ENCODE measurements at regions not wholly inside any gene's neighbourhood (a gene's known extent, or its start where the extent isn't known, plus 50 kb on each side); places are given as distances from the start of the nearest gene placed in this dataset.

- Mint-ChIP-seq H3K9me3 (peaks cover 0 to 4% (median 0%) of the 10 kb centered on the region in 6 donors), H3K27me3 (ENCODE audit: low read depth in 3 of 3) (peaks cover 8 to 22% (median 15%) of the 10 kb centered on the region in 3 donors), H3K4me1 (peaks cover 12 to 13% of the 10 kb centered on the region in 2 donors), H3K27ac (no peak overlapping the region), H3K4me3 (no peak overlapping the region), H3K36me3 (no peaks in the 10 kb centered on the region)
- no peak for DNase-seq
These were observed 129.4 kb upstream of the AFDN start for GRCh38 chr6:167697316-167697715.

- H3K4me3 Mint-ChIP-seq = no peak overlapping the region
- peaks cover 8 to 29% (median 16%) of the 10 kb centered on the region in 3 donors for H3K27me3 Mint-ChIP-seq (ENCODE audit: low read depth in 3 of 3)
- peaks cover 0 to 4% (median 0%) of the 10 kb centered on the region in 6 donors for H3K9me3 Mint-ChIP-seq
- no peaks in the 10 kb centered on the region for H3K36me3 Mint-ChIP-seq
- peaks cover 12 to 13% of the 10 kb centered on the region in 2 donors for H3K4me1 Mint-ChIP-seq
- peak overlapping the region in 1 of 6 donors; percentile 65 for H3K27ac Mint-ChIP-seq
- DNase-seq = no peak
These were observed 128.2 kb upstream of the AFDN start for GRCh38 chr6:167698540-167698939.

GRCh38 chr6:167699141-167699931 is 127.4 kb upstream of the AFDN start:
- Mint-ChIP-seq H3K4me3 (peak overlapping the region in 4 of 5 donors; percentile 45 to 79 (median 58)), H3K4me1 (peaks cover 12 to 13% of the 10 kb centered on the region in 2 donors), H3K36me3 (no peaks in the 10 kb centered on the region), H3K27me3 (ENCODE audit: low read depth in 3 of 3) (peaks cover 5 to 29% (median 16%) of the 10 kb centered on the region in 3 donors), H3K27ac (peak overlapping the region in 2 of 6 donors; percentile 64 to 65), H3K9me3 (peaks cover 0 to 4% (median 0%) of the 10 kb centered on the region in 6 donors)
- peak in 2 of 3 donors; percentile 6 to 12 for DNase-seq

GRCh38 chr6:167700199-167700598 is 126.5 kb upstream of the AFDN start:
- peaks cover 3 to 31% (median 19%) of the 10 kb centered on the region in 3 donors for H3K27me3 Mint-ChIP-seq (ENCODE audit: low read depth in 3 of 3)
- peaks cover 16 to 20% of the 10 kb centered on the region in 2 donors for H3K4me1 Mint-ChIP-seq
- no peak for DNase-seq
- H3K9me3 Mint-ChIP-seq = peaks cover 0 to 4% (median 0%) of the 10 kb centered on the region in 6 donors
- H3K36me3 Mint-ChIP-seq = no peaks in the 10 kb centered on the region
- peak overlapping the region in 2 of 5 donors; percentile 61 to 79 for H3K4me3 Mint-ChIP-seq
- H3K27ac Mint-ChIP-seq = no peak overlapping the region

GRCh38 chr6:167701010-167701409 is 125.7 kb upstream of the AFDN start:
- peaks cover 2 to 29% (median 19%) of the 10 kb centered on the region in 3 donors for H3K27me3 Mint-ChIP-seq (ENCODE audit: low read depth in 3 of 3)
- H3K9me3 Mint-ChIP-seq = peaks cover 0 to 4% (median 0%) of the 10 kb centered on the region in 6 donors
- DNase-seq = no peak
- no peaks in the 10 kb centered on the region for H3K36me3 Mint-ChIP-seq
- H3K4me3 Mint-ChIP-seq = no peak overlapping the region
- H3K4me1 Mint-ChIP-seq = peaks cover 24 to 28% of the 10 kb centered on the region in 2 donors
- H3K27ac Mint-ChIP-seq = peak overlapping the region in 1 of 6 donors; percentile 58

GRCh38 chr6:167702241-167702827 is 124.4 kb upstream of the AFDN start:
- DNase-seq = no peak
- peaks cover 0 to 4% (median 0%) of the 10 kb centered on the region in 6 donors for H3K9me3 Mint-ChIP-seq
- no peak overlapping the region for H3K27ac Mint-ChIP-seq
- H3K36me3 Mint-ChIP-seq = no peaks in the 10 kb centered on the region
- no peak overlapping the region for H3K4me3 Mint-ChIP-seq
- peaks cover 28 to 36% of the 10 kb centered on the region in 2 donors for H3K4me1 Mint-ChIP-seq
- peaks cover 10 to 29% (median 20%) of the 10 kb centered on the region in 3 donors for H3K27me3 Mint-ChIP-seq (ENCODE audit: low read depth in 3 of 3)

GRCh38 chr6:167703347-167703746 is 123.4 kb upstream of the AFDN start:
- no peak overlapping the region for H3K4me3 Mint-ChIP-seq
- no peak for DNase-seq
- H3K27ac Mint-ChIP-seq = no peak overlapping the region
- no peaks in the 10 kb centered on the region for H3K36me3 Mint-ChIP-seq
- H3K4me1 Mint-ChIP-seq = peaks cover 28 to 36% of the 10 kb centered on the region in 2 donors
- H3K9me3 Mint-ChIP-seq = peaks cover 0 to 4% (median 0%) of the 10 kb centered on the region in 6 donors
- peaks cover 12 to 32% (median 24%) of the 10 kb centered on the region in 3 donors for H3K27me3 Mint-ChIP-seq (ENCODE audit: low read depth in 3 of 3)

GRCh38 chr6:167703781-167704180 is 122.9 kb upstream of the AFDN start:
- peaks cover 14 to 32% (median 24%) of the 10 kb centered on the region in 3 donors for H3K27me3 Mint-ChIP-seq (ENCODE audit: low read depth in 3 of 3)
- no peak for DNase-seq
- peaks cover 28 to 36% of the 10 kb centered on the region in 2 donors for H3K4me1 Mint-ChIP-seq
- no peaks in the 10 kb centered on the region for H3K36me3 Mint-ChIP-seq
- no peak overlapping the region for H3K27ac Mint-ChIP-seq
- no peak overlapping the region for H3K4me3 Mint-ChIP-seq
- peaks cover 0 to 4% (median 0%) of the 10 kb centered on the region in 6 donors for H3K9me3 Mint-ChIP-seq

- Mint-ChIP-seq H3K4me1 (peaks cover 22 to 34% of the 10 kb centered on the region in 2 donors), H3K27me3 (ENCODE audit: low read depth in 3 of 3) (peaks cover 14 to 29% (median 22%) of the 10 kb centered on the region in 3 donors), H3K27ac (no peak overlapping the region)
These were observed 122.3 kb upstream of the AFDN start for GRCh38 chr6:167704396-167704901.

GRCh38 chr6:167705211-167705750 is 121.4 kb upstream of the AFDN start:
- peaks cover 16 to 28% of the 10 kb centered on the region in 2 donors for H3K4me1 Mint-ChIP-seq
- DNase-seq = no peak
- peaks cover 0 to 3% (median 0%) of the 10 kb centered on the region in 6 donors for H3K9me3 Mint-ChIP-seq
- no peaks in the 10 kb centered on the region for H3K36me3 Mint-ChIP-seq
- H3K27me3 Mint-ChIP-seq (ENCODE audit: low read depth in 3 of 3) = peaks cover 14 to 20% (median 15%) of the 10 kb centered on the region in 3 donors
- H3K4me3 Mint-ChIP-seq = no peak overlapping the region
- no peak overlapping the region for H3K27ac Mint-ChIP-seq

More at GRCh38 chr6:167704396-167704901, 122.3 kb upstream of the AFDN start:
- Mint-ChIP-seq H3K4me3 (no peak overlapping the region), H3K36me3 (no peaks in the 10 kb centered on the region), H3K9me3 (peaks cover 0 to 3% (median 0%) of the 10 kb centered on the region in 6 donors)
- no peak for DNase-seq

GRCh38 chr6:167706313-167707109 is 120.2 kb upstream of the AFDN start:
- H3K4me1 Mint-ChIP-seq = peaks cover 16 to 28% of the 10 kb centered on the region in 2 donors
- H3K4me3 Mint-ChIP-seq = peak overlapping the region in 4 of 5 donors; percentile 17 to 42 (median 27)
- no peaks in the 10 kb centered on the region for H3K36me3 Mint-ChIP-seq
- H3K9me3 Mint-ChIP-seq = no peaks in the 10 kb centered on the region
- DNase-seq = peak; percentile 50 to 61 (median 59)
- H3K27me3 Mint-ChIP-seq (ENCODE audit: low read depth in 3 of 3) = peaks cover 11 to 22% (median 14%) of the 10 kb centered on the region in 3 donors
- peak overlapping the region in 1 of 6 donors; percentile 67 for H3K27ac Mint-ChIP-seq

- H3K4me1 Mint-ChIP-seq = peaks cover 16 to 28% of the 10 kb centered on the region in 2 donors
- peaks cover 8 to 20% (median 16%) of the 10 kb centered on the region in 3 donors for H3K27me3 Mint-ChIP-seq (ENCODE audit: low read depth in 3 of 3)
- no peaks in the 10 kb centered on the region for H3K9me3 Mint-ChIP-seq
- H3K4me3 Mint-ChIP-seq = no peak overlapping the region
- no peaks in the 10 kb centered on the region for H3K36me3 Mint-ChIP-seq
- no peak overlapping the region for H3K27ac Mint-ChIP-seq
- no peak for DNase-seq
These were observed 118.8 kb upstream of the AFDN start for GRCh38 chr6:167707686-167708500.

Data from immature natural killer cell (primary cell).